ENCODE measurements at regions not wholly inside any gene's neighbourhood (a gene's known extent, or its start where the extent isn't known, plus 50 kb on each side); places are given as distances from the start of the nearest gene placed in this dataset.
A peak's percentile ranks its signal among the peaks of the same experiment; 100 is the strongest.

- Histone ChIP-seq H3K27ac (ENCODE audit: low read depth in 1 of 2, low read length in 1 of 2) (no peak overlapping the region), H3K36me3 (ENCODE audit: control insufficient read depth in 4 of 4, insufficient read depth in 4 of 4, low read length in 4 of 4) (no peaks in the 10 kb centered on the region), H3K9me3 (ENCODE audit: control insufficient read depth in 4 of 4, insufficient read depth in 3 of 4, low read length in 3 of 4) (no peaks in the 10 kb centered on the region), H3K4me3 (no peak overlapping the region), H3K27me3 (ENCODE audit: control insufficient read depth in 3 of 3, insufficient read depth in 3 of 3, low read length in 2 of 3) (no peaks in the 10 kb centered on the region), H3K9ac (ENCODE audit: insufficient read depth in 1 of 2, low read length in 2 of 2) (no peak overlapping the region), H3K4me1 (ENCODE audit: control insufficient read depth in 5 of 5, insufficient read depth in 5 of 5, low read length in 5 of 5) (peaks cover 0 to 27% (median 0%) of the 10 kb centered on the region in 5 donors)
- TF ChIP-seq, protein P1, sequence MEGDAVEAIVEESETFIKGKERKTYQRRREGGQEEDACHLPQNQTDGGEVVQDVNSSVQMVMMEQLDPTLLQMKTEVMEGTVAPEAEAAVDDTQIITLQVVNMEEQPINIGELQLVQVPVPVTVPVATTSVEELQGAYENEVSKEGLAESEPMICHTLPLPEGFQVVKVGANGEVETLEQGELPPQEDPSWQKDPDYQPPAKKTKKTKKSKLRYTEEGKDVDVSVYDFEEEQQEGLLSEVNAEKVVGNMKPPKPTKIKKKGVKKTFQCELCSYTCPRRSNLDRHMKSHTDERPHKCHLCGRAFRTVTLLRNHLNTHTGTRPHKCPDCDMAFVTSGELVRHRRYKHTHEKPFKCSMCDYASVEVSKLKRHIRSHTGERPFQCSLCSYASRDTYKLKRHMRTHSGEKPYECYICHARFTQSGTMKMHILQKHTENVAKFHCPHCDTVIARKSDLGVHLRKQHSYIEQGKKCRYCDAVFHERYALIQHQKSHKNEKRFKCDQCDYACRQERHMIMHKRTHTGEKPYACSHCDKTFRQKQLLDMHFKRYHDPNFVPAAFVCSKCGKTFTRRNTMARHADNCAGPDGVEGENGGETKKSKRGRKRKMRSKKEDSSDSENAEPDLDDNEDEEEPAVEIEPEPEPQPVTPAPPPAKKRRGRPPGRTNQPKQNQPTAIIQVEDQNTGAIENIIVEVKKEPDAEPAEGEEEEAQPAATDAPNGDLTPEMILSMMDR (IDR thresholded peaks at IDR 0.05; ENCODE audit: control extremely low read depth, extremely low read depth) = no peak
- ATAC-seq (ENCODE audit: insufficient read depth, low FRiP score) (no peak), DNase-seq (no peak)
- WGBS, 2 donors = 63 to 73% methylated on average over 6 of the region's 6 CpGs
Measured at GRCh38 chr20:4073852-4074741, 58.7 kb upstream of the RNF24 start.

DNA sequence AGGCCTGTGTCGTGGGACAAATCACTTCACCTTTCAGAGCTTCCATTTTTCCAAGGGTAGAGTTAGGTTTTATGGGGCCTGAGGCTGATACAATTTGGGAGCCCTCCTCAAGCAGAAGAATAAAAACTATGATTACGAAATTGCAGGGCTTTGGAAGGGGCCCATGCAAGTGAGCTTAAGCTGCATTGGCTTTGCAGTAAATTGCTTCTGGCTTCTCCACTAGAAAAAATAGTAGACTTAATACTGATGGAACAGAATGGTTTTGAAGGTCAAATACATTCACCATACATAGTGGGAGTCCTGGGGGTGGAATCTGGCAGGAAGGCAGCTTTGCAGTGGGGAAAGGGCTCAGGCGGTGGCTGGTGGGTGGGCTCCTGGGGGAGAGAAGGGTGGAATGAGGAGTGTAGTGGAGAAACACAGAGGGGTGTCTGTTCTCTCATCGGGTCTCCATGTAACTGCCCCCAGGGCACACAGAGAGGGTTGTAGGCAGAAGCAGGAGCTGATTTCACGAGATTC, 55.9 kb upstream of the RNF24 start:
- H3K27ac ChIP-seq (ENCODE audit: low read depth in 1 of 2, low read length in 1 of 2) = no peak overlapping the region
- H3K27me3 ChIP-seq (ENCODE audit: control insufficient read depth in 3 of 3, insufficient read depth in 3 of 3, low read length in 2 of 3) = no peaks in the 10 kb centered on the region
- peaks cover 0 to 25% (median 7%) of the 10 kb centered on the region in 5 donors for H3K4me1 ChIP-seq (ENCODE audit: control insufficient read depth in 5 of 5, insufficient read depth in 5 of 5, low read length in 5 of 5)
- ATAC-seq (ENCODE audit: insufficient read depth, low FRiP score) (no peak), DNase-seq (peak in 1 of 3 donors; percentile 73)
- WGBS, 2 donors = 73 to 86% methylated on average over 5 of the region's 5 CpGs
- no peaks in the 10 kb centered on the region for H3K9me3 ChIP-seq (ENCODE audit: control insufficient read depth in 4 of 4, insufficient read depth in 3 of 4, low read length in 3 of 4)
- H3K9ac ChIP-seq (ENCODE audit: insufficient read depth in 1 of 2, low read length in 2 of 2) = no peak overlapping the region
- TF ChIP-seq, protein P1 (IDR thresholded peaks at IDR 0.05; ENCODE audit: control extremely low read depth, extremely low read depth) = no peak
- no peaks in the 10 kb centered on the region for H3K36me3 ChIP-seq (ENCODE audit: control insufficient read depth in 4 of 4, insufficient read depth in 4 of 4, low read length in 4 of 4)
- H3K4me3 ChIP-seq = no peak overlapping the region

- Histone ChIP-seq H3K4me3 (no peak overlapping the region), H3K27me3 (ENCODE audit: control insufficient read depth in 3 of 3, insufficient read depth in 3 of 3, low read length in 2 of 3) (no peaks in the 10 kb centered on the region), H3K4me1 (ENCODE audit: control insufficient read depth in 5 of 5, insufficient read depth in 5 of 5, low read length in 5 of 5) (peaks cover 0 to 32% (median 10%) of the 10 kb centered on the region in 5 donors), H3K9ac (ENCODE audit: insufficient read depth in 1 of 2, low read length in 2 of 2) (no peak overlapping the region), H3K36me3 (ENCODE audit: control insufficient read depth in 4 of 4, insufficient read depth in 4 of 4, low read length in 4 of 4) (no peaks in the 10 kb centered on the region), H3K9me3 (ENCODE audit: control insufficient read depth in 4 of 4, insufficient read depth in 3 of 4, low read length in 3 of 4) (no peaks in the 10 kb centered on the region), H3K27ac (ENCODE audit: low read depth in 1 of 2, low read length in 1 of 2) (no peak overlapping the region)
- ATAC-seq (ENCODE audit: insufficient read depth, low FRiP score) (no peak), DNase-seq (no peak)
- 76 to 86% methylated on average over 3 of the region's 3 CpGs for WGBS, 2 donors
- TF ChIP-seq, protein P1 (IDR thresholded peaks at IDR 0.05; ENCODE audit: control extremely low read depth, extremely low read depth) = no peak
Measured at GRCh38 chr20:4070323-4071177, 55.2 kb upstream of the RNF24 start.

Measured in lung (tissue), 11 donors.